ENCODE measurements at regions not wholly inside any gene's neighbourhood (a gene's known extent, or its start where the extent isn't known, plus 50 kb on each side); places are given as distances from the start of the nearest gene placed in this dataset.
"Not testable (repeated sequence)": the region's sequence is repeated elsewhere in the genome, so short reads cannot be mapped to it uniquely, and the experiment has no call there.

DNA sequence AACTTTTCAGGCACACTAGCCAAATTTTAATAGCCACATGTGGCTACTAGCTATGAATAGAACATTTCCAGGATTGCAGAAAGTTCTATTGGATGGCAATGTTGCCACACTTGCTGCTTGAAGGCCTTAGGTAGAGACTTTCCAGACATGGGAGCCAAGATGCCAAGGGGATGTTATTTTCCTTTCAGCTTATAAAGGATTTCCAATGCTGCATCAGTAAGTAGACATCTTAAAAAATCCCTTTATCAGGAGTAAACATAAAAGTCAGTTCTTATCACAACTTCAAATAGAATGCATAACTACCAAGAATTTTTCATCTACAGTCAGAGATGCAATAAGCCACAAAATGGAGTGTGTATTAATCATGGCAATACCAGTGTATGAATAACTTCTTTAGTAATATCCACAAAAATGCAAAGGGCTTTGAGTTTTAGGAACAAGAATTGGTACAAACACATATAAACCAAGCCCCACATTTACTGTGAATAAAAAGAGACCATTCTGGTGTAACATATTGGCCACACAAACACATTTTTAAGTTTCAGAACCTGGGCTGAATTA, 457.1 kb upstream of the ADAMTS9 start:
- Histone ChIP-seq H3K27ac (no peak overlapping the region), H3K9me3 (ENCODE audit: severe bottlenecking) (no peaks in the 10 kb centered on the region), H3K36me3 (no peaks in the 10 kb centered on the region), H3K4me3 (ENCODE audit: low read depth, low read length) (no peak overlapping the region), H3K27me3 (ENCODE audit: insufficient read depth, low read depth, severe bottlenecking) (no peaks in the 10 kb centered on the region)
- TF ChIP-seq, protein P1, sequence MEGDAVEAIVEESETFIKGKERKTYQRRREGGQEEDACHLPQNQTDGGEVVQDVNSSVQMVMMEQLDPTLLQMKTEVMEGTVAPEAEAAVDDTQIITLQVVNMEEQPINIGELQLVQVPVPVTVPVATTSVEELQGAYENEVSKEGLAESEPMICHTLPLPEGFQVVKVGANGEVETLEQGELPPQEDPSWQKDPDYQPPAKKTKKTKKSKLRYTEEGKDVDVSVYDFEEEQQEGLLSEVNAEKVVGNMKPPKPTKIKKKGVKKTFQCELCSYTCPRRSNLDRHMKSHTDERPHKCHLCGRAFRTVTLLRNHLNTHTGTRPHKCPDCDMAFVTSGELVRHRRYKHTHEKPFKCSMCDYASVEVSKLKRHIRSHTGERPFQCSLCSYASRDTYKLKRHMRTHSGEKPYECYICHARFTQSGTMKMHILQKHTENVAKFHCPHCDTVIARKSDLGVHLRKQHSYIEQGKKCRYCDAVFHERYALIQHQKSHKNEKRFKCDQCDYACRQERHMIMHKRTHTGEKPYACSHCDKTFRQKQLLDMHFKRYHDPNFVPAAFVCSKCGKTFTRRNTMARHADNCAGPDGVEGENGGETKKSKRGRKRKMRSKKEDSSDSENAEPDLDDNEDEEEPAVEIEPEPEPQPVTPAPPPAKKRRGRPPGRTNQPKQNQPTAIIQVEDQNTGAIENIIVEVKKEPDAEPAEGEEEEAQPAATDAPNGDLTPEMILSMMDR (IDR thresholded peaks at IDR 0.05; ENCODE audit: low read depth, low read length) = no peak
- DNase-seq = no peak

DNA sequence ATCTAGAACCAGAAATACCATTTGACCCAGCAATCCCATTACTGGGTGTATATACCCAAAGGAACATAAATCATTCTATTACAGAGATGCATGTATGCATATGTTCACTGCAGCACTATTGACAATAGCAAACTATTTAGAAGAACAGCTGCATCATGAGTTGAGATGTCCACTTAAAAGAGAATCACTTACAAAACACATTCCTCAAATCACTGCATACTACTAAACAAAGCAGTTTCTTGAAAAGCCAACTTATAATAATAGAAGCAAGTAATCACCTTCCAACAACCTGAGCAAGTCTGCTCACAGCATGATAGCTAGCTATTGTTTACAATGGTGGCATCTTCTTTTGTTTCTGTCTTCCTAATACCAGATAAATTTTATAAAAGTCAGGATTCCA, 454.7 kb upstream of the ADAMTS9 start:
- TF ChIP-seq, protein P1 (IDR thresholded peaks at IDR 0.05; ENCODE audit: low read depth, low read length) = no peak
- Histone ChIP-seq H3K27ac (no peak overlapping the region), H3K4me3 (ENCODE audit: low read depth, low read length) (no peak overlapping the region), H3K9me3 (ENCODE audit: severe bottlenecking) (no peaks in the 10 kb centered on the region), H3K36me3 (no peaks in the 10 kb centered on the region), H3K27me3 (ENCODE audit: insufficient read depth, low read depth, severe bottlenecking) (no peaks in the 10 kb centered on the region)
- no peak for DNase-seq

DNA sequence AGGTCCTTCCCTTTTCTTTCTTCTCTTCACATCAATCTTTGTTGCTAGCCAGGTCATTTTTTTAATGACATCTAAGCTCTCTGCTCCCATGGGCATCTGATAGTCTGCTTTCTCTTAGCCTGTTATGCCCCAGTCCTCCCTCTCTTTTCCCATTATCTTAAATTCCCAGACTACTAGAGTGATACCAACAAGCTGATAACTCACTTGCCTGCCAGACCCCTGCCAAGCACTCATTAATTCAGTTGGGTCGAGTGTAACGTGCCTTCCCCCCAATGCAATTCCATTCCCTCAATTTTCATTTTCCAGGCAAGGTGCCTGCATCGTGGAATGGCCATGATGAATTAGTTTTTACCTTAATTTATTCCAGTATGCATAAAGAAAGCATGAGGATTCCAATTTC, 450.8 kb upstream of the ADAMTS9 start:
- Histone ChIP-seq H3K4me3 (ENCODE audit: low read depth, low read length) (no peak overlapping the region), H3K27me3 (ENCODE audit: insufficient read depth, low read depth, severe bottlenecking) (no peaks in the 10 kb centered on the region), H3K36me3 (no peaks in the 10 kb centered on the region), H3K27ac (no peak overlapping the region), H3K9me3 (ENCODE audit: severe bottlenecking) (no peaks in the 10 kb centered on the region)
- no peak for DNase-seq
- TF ChIP-seq, protein P1 (IDR thresholded peaks at IDR 0.05; ENCODE audit: low read depth, low read length) = no peak

DNA sequence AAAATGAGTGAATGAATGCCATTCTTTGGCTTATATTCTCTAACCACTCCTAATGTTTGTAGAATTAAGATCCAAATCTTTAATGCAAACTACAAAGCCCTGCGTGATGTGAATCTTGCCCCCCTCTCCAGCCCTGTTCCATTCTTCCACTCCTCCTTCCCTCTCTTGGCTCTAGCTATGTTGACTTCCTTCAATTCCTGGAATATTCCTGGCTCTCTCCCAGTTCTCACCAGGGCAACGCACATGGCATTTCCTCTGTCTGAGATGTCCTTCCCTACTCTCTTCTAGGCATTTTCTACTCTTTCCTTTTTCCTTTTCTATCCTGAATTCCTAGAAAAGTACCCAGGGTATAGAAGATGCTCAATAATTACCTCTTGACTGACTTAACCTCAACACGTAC, 446.0 kb upstream of the ADAMTS9 start:
- not testable (repeated sequence) for H3K4me3 ChIP-seq (ENCODE audit: low read depth, low read length); DNase-seq; H3K27ac ChIP-seq; H3K9me3 ChIP-seq (ENCODE audit: severe bottlenecking); H3K36me3 ChIP-seq; H3K27me3 ChIP-seq (ENCODE audit: insufficient read depth, low read depth, severe bottlenecking)

DNA sequence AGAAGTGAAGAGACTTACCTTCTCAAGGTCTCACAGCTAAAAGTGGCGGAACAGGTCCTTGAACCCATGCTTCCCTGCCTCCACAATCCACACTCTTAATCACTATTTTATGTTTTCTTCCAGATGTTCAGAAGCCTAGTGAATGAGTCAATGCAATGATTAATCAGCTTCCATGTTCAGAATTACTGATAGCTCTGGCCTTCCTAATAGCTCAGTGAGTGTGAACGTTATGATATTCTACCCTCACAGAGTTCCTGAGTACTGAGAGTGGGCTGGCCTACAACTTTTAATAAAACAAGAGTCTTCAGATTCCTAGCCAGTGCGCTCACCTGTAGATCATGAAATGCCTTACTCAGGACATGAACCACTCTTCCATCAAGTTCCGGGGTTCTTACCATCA, 443.0 kb upstream of the ADAMTS9 start:
- TF ChIP-seq, protein P1 (IDR thresholded peaks at IDR 0.05; ENCODE audit: low read depth, low read length) = no peak
- Histone ChIP-seq H3K4me3 (ENCODE audit: low read depth, low read length) (no peak overlapping the region), H3K27me3 (ENCODE audit: insufficient read depth, low read depth, severe bottlenecking) (no peaks in the 10 kb centered on the region), H3K9me3 (ENCODE audit: severe bottlenecking) (no peaks in the 10 kb centered on the region), H3K36me3 (no peaks in the 10 kb centered on the region), H3K27ac (no peak overlapping the region)
- DNase-seq = no peak

DNA sequence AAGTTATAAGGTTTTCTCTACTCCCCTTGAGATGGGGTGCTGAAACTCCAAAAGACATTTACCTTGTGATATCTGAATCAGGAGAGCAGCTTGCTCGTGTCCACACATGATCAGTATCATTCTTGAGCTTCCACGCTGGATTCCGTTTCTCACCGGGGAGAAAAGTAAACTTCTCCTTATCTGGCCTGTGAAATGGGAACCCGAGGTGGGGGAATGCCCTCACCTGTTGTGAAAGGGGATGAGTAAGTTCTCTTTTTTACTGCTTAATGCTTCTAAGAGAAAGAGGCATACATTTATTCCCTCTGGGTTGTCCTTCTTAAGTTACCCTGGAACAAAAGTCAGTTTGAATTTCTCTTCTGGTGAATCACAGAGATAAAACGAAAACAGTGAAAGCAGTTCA, 440.5 kb upstream of the ADAMTS9 start:
- no peak for DNase-seq
- no peak overlapping the region for H3K4me3 ChIP-seq (ENCODE audit: low read depth, low read length)
- TF ChIP-seq, protein P1 (IDR thresholded peaks at IDR 0.05; ENCODE audit: low read depth, low read length) = no peak
- no peak overlapping the region for H3K27ac ChIP-seq
- H3K9me3 ChIP-seq (ENCODE audit: severe bottlenecking) = no peaks in the 10 kb centered on the region
- H3K27me3 ChIP-seq (ENCODE audit: insufficient read depth, low read depth, severe bottlenecking) = no peaks in the 10 kb centered on the region
- no peaks in the 10 kb centered on the region for H3K36me3 ChIP-seq

Data from WERI-Rb-1 (cell line).